ENCODE measurements at regions not wholly inside any gene's neighbourhood (a gene's known extent, or its start where the extent isn't known, plus 50 kb on each side); places are given as distances from the start of the nearest gene placed in this dataset.
"Not testable (repeated sequence)": the region's sequence is repeated elsewhere in the genome, so short reads cannot be mapped to it uniquely, and the experiment has no call there.

DNA sequence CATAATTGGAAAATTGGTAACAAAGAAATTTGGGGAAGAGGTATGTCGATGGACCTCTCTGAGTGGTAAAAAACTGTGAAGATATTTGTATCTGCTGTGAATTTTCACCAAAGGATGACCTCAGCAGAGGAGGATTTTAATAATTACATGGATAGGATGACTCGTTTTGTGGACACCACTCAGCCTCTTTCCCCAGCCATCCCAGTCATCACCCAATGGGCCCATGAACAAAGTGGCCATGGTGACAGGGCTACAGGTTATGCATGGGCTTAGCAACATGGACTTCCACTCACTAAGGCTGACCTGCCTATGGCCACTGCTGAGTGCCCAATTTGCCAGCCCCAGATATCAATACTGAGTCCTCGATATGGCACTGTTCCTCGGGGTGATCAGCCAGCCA is 577.5 kb upstream of the FBXO33 start:
- no peak overlapping the region for H3K4me3 ChIP-seq
- 69 to 81% methylated on average over 2 to 4 of the region's 4 CpGs for WGBS, 2 donors
- no peak for DNase-seq
- TF ChIP-seq, protein P1, sequence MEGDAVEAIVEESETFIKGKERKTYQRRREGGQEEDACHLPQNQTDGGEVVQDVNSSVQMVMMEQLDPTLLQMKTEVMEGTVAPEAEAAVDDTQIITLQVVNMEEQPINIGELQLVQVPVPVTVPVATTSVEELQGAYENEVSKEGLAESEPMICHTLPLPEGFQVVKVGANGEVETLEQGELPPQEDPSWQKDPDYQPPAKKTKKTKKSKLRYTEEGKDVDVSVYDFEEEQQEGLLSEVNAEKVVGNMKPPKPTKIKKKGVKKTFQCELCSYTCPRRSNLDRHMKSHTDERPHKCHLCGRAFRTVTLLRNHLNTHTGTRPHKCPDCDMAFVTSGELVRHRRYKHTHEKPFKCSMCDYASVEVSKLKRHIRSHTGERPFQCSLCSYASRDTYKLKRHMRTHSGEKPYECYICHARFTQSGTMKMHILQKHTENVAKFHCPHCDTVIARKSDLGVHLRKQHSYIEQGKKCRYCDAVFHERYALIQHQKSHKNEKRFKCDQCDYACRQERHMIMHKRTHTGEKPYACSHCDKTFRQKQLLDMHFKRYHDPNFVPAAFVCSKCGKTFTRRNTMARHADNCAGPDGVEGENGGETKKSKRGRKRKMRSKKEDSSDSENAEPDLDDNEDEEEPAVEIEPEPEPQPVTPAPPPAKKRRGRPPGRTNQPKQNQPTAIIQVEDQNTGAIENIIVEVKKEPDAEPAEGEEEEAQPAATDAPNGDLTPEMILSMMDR (IDR thresholded peaks at IDR 0.05) = no peak
- TF ChIP-seq POLR2A (IDR thresholded peaks at IDR 0.05) = no peak
- H3K4me1 ChIP-seq = no peaks in the 10 kb centered on the region
- no peaks in the 10 kb centered on the region for H3K36me3 ChIP-seq
- H3K27ac ChIP-seq = no peak overlapping the region
- no peaks in the 10 kb centered on the region for H3K9me3 ChIP-seq
- no peaks in the 10 kb centered on the region for H3K27me3 ChIP-seq
- intact Hi-C loops (cut with DNase I) = no loop called here

DNA sequence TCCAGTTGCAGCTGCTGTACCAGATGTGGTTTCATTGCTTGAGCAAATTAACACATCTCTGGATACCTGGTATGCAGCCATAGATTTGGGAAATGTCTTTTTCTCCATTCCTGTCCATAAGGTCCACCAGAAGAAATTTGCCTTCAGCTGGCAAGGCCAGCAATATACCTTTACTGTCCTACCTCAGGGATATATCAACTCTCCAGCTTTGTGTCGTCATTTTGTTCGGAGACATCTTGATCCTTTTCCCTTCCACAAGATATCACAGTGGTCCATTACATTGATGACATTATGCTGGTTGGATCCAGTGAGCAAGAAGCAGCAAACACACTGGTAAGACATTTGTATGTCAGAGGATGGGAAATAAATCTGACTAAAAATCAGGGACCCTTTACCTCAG is 576.1 kb upstream of the FBXO33 start:
- H3K9me3 ChIP-seq; H3K36me3 ChIP-seq; intact Hi-C loops (cut with DNase I); H3K27me3 ChIP-seq; H3K4me3 ChIP-seq; H3K27ac ChIP-seq; DNase-seq; H3K4me1 ChIP-seq: not testable (repeated sequence)
- 83 to 84% methylated on average over 2 of the region's 2 CpGs for WGBS, 2 donors

DNA sequence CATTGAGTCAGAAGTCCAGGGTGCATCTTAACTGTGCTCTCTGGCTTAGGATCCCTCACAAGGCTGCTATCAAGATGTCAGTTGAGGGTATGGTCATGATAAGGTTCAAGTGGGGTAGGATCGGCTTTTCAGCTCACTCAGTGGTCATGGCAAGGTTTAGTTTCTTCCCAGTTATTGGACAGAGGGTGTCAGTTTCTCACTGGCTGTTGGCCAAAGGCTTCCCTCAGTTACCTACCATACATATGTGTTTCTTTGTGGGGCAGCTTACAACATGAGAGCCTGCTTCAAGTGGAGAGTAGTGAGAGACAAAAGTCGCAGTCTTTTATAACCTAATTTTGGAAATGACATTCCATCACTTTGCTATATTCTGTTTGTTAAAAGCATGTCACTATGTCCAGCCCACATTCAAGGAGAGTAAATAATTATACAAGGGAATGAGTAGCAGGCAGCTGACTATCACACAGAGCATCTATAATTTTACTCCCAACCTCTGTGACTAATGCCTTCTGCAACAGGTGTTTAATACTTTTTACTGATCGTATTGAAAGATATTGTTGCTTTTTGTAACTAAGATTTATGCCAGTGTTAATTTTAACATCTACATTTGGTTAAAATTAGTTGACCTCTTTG is 572.8 kb upstream of the FBXO33 start:
- no peaks in the 10 kb centered on the region for H3K27me3 ChIP-seq
- no peak for DNase-seq
- H3K4me3 ChIP-seq = no peak overlapping the region
- no peaks in the 10 kb centered on the region for H3K36me3 ChIP-seq
- no peaks in the 10 kb centered on the region for H3K4me1 ChIP-seq
- no peak overlapping the region for H3K27ac ChIP-seq
- intact Hi-C loops (cut with DNase I) = no loop called here
- TF ChIP-seq, protein P1 (IDR thresholded peaks at IDR 0.05) = no peak
- TF ChIP-seq POLR2A (IDR thresholded peaks at IDR 0.05) = no peak
- WGBS, 2 donors = 72 to 74% methylated on average over 3 of the region's 3 CpGs
- no peaks in the 10 kb centered on the region for H3K9me3 ChIP-seq

DNA sequence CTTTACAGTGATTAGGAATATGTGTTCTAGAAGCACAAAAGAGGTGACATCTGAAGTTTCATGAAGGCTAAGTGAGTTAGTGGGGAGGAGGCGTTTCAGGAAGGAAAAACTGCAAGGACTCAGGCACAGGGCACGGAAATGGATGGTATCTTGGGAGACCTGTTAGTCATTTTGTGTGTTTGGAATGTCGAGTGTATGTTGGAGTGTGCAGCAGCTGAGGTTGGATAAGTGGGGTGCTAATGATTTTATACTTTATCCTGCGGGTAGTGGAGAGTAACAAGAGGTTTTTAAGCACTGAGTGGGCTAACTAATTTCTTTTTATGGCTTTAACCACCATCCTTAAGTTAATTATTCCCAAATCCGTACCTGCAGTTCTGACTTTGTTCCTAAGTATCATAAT is 571.5 kb upstream of the FBXO33 start:
- Histone ChIP-seq H3K9me3 (no peaks in the 10 kb centered on the region), H3K4me1 (no peaks in the 10 kb centered on the region), H3K4me3 (no peak overlapping the region), H3K27ac (no peak overlapping the region), H3K27me3 (no peaks in the 10 kb centered on the region), H3K36me3 (no peaks in the 10 kb centered on the region)
- DNase-seq = no peak
- 41 to 56% methylated on average over 5 of the region's 5 CpGs for WGBS, 2 donors
- TF ChIP-seq, protein P1 (IDR thresholded peaks at IDR 0.05) = no peak
- no peak for TF ChIP-seq POLR2A (IDR thresholded peaks at IDR 0.05)
- intact Hi-C loops (cut with DNase I) = no loop called here

DNA sequence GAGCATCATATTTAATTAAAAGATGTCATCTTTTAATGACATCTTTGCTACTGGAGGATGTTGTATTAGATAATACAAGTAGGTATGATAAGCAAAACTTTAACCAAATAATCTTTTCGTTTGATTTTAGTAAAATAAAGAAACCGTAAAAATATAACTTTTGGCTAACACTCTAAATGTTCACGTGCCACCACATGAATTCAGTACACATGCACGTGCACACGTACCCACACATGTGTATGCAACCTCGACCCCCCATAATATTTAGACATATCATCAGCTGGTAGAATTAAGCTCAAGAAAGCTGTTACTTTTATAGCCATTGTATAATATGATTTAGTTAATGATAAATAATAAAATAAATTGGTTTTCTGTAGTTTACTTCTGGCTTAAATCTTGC is 566.6 kb upstream of the FBXO33 start:
- no peaks in the 10 kb centered on the region for H3K9me3 ChIP-seq
- H3K36me3 ChIP-seq = no peaks in the 10 kb centered on the region
- intact Hi-C loops (cut with DNase I) = no loop called here
- H3K27ac ChIP-seq = no peak overlapping the region
- no peak for DNase-seq
- no peaks in the 10 kb centered on the region for H3K4me1 ChIP-seq
- 72% methylated on average over 6 of the region's 6 CpGs for WGBS, 2 donors
- H3K27me3 ChIP-seq = no peaks in the 10 kb centered on the region
- no peak overlapping the region for H3K4me3 ChIP-seq
- TF ChIP-seq, protein P1 (IDR thresholded peaks at IDR 0.05) = no peak
- TF ChIP-seq POLR2A (IDR thresholded peaks at IDR 0.05) = no peak

DNA sequence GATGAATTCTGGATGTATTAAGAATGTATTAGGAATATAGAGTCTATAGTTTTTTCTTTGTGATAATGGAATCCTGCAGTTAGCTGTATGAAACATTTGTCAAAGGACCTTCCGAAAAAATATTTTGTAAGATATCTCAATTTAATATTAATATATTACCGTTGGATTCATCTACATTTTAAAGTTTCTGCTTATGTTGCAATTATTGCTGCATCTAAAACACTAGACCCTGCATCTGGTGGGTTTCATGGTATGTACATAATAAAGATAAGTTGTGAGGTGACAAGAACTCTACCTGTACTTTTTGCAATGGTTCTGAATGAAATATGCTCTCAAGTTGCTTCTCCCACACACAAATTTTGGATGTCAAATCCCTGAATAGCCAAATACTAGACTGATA is 565.9 kb upstream of the FBXO33 start:
- 74 to 89% methylated on average over 2 of the region's 2 CpGs for WGBS, 2 donors
- intact Hi-C loops (cut with DNase I) = no loop called here

More for the DNA sequence above, 565.9 kb upstream of the FBXO33 start:
- H3K4me3 ChIP-seq = no peak overlapping the region
- H3K27ac ChIP-seq = no peak overlapping the region
- TF ChIP-seq, protein P1 (IDR thresholded peaks at IDR 0.05) = no peak
- no peaks in the 10 kb centered on the region for H3K27me3 ChIP-seq
- H3K36me3 ChIP-seq = no peaks in the 10 kb centered on the region
- DNase-seq = no peak
- H3K9me3 ChIP-seq = no peaks in the 10 kb centered on the region
- H3K4me1 ChIP-seq = no peaks in the 10 kb centered on the region
